ENCODE measurements at regions not wholly inside any gene's neighbourhood (a gene's known extent, or its start where the extent isn't known, plus 50 kb on each side); places are given as distances from the start of the nearest gene placed in this dataset.

DNA sequence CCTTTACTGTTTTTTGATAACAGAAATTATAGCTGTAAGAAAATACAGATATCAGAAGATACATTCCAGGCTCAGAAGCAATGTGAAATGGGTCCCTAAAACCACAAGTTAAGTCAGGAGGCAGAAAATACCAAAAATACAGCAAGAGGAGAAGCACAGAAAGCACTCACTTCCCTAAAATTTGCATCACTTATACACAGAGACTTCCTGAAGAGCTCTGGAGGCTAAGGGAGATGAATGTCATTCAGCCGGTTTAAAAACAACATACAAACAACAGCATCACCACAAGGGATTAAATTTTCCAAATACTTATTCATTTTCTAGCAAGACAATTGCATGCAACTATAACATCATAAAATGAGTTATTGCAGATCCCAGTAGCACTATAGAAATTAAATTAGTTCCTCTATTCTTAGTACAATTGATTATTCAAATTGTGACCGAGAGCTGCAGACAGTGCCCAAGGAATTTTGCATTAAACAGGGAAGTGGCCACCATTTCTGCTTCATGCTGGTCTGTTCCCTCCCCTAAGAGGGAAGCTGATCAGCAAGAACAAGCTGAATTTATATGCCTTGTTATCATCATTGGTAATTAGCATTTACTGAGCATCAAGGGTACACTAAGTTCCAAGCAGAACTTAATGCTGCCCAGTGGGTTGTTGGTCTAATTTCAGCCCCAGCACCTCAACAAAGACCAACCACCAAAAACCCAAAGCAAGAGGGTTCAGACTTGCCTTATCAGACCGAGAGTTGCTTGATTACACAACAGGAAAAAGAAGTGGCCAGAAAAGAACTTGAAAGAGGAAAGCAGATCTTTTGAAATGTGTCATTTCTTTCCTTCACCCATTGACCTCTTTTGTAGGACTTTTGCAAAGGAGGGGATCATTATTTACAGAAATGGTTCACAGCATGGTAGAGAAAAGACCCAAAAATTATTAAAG is 140.7 kb downstream of the KCTD12 start:
- peak; percentile 5 for DNase-seq

GRCh38 chr13:76741624-76742023 is 144.6 kb downstream of the KCTD12 start:
- DNase-seq, result no peak

DNA sequence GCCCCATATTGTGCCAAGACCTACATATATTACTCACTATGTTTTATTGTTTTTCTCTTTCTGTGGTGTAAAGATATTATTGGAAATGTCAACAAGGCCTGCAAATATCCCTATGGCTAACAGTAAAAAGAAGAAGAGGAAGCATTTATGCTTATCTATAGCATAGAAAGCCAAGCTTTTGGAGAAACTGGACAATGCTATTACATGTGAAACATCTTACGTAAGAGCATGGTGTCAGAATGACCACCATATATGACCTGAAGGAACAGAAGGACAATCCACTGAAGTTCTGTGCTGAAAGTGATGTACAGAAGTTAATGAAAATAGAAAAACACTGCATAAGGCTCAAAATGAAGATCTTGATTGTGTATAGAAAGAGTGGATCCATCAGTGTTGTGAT is 145.2 kb downstream of the KCTD12 start:
- DNase-seq, result no peak

DNA sequence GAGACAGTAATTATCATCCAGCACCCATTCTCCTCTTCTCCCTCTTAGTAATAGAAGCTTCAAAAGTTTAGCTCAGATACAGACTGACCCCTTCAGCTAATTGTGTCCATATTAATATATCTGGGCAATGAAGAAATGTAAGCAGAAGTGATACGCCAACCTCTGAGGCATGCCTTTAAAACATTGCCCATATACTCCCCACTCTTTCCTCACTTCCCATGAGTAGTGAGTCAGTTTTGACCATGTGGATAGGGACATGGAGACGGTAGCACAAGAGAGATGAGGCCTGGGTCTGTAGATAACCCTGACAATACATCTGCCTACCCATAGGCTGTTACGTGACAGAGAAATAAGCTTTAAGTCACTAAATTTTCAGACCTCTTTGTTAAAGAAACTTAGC is 147.6 kb downstream of the KCTD12 start:
- DNase-seq, result no peak

DNA sequence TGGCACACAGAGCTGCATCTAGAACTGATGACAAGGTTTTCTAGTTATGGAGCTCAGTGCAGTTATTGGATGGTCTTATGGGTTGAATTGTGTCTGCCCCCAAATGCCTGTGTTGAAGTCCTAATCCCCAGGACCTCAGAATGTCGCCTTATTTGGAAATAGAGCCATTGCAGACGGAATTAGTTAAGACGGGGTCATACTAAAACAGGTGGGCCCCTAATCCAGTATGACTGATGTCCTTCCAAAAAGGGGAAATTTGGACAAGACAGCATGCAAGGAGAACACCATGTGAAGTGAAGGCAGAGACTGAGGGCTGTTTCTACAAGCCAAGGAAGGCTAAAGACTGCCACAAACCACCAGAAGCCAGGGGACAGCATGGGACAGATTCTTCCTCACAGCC is 148.7 kb downstream of the KCTD12 start:
- no peak for DNase-seq

DNA sequence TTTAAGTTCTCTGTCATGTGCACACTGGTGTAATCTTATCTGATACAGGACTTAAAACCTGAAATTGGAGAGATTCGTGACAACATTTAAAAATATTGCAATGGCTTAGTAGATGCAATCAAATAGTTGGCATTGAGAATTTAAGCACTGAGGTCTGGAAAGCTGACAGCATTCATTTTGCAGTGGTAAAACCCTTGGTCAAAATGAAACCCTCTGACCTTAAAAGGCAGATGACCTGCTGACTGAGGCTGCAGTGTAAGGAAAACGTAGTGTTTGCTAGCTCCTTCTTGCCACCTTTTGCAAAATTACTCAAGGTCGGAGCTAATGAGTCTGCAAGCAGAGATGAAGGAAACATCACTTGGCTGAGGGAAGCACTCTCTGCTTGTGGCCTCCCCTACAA is 150.6 kb downstream of the KCTD12 start:
- no peak for DNase-seq

DNA sequence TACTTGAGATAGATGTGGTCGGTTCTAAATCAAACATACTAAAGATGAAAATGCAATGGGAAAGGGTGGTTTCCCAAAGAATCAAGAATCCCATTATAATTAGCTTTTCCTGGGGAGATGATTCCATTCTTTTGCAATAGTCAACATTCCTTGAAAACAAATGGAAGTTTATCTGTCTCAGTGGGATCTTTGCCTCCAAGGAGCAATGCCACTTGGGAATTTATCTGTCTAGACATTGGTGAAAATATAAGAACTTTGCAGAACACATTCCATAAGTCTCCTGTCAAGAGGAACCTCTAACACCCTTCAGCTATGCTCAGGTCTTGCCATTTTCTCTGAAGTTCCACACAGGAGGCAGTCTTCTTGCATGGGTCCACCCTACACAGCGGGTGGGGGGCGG is 152.5 kb downstream of the KCTD12 start:
- no peak for DNase-seq

GRCh38 chr13:76732367-76732766 is 153.8 kb downstream of the KCTD12 start:
- DNase-seq, result no peak

DNA sequence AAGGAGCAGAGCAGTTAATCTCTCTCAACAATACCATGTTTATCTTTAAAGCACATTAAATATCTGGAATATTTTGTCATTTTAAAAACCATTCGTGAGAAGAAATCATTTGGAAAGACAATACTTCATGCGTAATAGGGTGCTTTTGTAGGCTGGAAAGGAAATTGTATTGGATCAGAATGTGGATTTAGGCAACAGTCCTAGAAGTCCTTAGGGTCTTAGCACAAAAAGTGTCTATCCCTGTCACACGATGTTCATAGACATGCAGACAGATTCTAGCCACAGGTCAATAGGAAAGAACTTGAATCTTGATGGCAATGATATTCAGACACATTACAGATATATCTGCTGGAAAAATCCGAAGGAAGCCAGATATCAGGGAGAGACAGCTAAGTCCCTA is 156.0 kb downstream of the KCTD12 start:
- no peak for DNase-seq

- no peak for DNase-seq
These were observed 156.5 kb downstream of the KCTD12 start for GRCh38 chr13:76729691-76730090.

GRCh38 chr13:76725896-76726295 is 160.3 kb downstream of the KCTD12 start:
- no peak for DNase-seq

- no peak for DNase-seq
These were observed 161.0 kb downstream of the KCTD12 start for GRCh38 chr13:76725211-76725610.

- no peak for DNase-seq
These were observed 161.8 kb downstream of the KCTD12 start for GRCh38 chr13:76724421-76724820.

- no peak for DNase-seq
These were observed 162.5 kb downstream of the KCTD12 start for GRCh38 chr13:76723551-76724232.

DNA sequence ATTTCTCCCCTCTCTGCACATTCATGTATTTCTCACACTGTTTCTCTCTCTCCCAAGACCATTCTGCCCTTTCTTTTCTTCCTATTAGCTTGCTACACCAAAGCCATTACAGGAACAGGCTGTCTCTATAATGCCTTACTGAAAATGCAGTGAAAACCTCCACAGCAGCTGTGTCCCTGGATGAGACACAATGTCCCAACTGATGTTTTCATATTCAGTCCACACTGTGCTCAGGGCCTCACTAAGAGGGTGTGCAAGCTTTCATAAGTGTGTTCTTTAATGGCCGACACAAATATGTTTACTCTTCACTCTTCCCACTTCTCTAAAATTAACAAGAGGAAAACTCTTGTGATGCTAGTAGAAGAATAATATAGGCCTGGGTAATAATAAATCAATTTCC is 163.4 kb downstream of the KCTD12 start:
- DNase-seq, result no peak

DNA sequence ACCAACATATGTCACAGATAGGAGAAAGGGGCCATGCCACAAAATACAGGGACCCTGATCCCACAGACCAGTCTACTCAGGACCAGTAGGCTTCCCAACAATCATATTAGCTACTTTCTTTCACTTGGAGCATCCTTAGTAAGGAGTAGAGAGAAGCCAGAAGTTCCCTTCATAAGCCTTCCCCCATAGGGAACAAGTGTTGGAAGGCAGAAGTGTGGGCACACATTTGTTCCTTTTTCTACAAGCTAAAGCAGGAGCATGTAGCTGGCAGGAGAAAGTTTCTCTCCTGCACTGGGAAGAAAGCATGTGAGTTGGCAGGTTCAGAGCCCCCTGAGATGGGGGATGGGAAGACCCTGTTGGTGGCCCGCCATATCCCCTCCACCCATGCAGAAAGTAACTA is 165.4 kb downstream of the KCTD12 start:
- no peak for DNase-seq

GRCh38 chr13:76720416-76720815 is 165.8 kb downstream of the KCTD12 start:
- no peak for DNase-seq

DNA sequence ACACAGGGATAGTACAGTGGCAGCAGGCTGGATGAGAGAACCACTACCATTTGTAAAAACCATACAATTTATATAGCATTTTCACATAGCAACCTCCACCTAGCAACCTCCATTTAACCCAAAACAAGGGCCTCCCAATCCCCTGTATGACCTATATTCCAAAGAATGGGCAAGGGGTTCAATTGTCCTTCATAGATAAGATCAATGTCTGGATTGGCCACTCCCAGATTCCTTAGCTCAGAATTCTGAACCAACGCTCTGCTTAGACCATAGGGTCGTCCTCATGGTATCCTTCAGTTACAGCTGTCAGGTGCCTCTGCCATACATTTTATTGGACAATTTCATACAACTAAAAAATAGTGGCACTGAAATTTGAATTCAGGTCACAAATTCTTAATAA is 166.2 kb downstream of the KCTD12 start:
- DNase-seq, result no peak

DNA sequence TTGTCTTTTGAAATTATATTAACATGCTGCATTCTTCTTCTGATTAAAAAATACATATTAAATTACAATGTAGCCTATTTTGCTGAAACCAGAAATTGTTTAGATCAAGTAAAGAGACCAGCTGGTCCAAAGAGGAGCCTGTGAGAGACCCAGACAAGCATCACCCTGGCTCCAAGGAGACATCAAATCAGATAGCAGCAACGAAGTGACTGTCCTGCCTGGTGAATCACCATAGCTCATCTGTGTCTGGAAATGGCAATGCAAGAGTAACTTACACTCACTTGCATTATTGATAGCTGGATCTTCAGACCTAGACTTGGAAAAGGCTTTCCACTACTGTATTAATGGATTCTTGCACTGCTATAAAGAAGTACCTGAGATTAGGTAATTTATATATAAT is 169.1 kb downstream of the KCTD12 start:
- DNase-seq, result no peak

DNA sequence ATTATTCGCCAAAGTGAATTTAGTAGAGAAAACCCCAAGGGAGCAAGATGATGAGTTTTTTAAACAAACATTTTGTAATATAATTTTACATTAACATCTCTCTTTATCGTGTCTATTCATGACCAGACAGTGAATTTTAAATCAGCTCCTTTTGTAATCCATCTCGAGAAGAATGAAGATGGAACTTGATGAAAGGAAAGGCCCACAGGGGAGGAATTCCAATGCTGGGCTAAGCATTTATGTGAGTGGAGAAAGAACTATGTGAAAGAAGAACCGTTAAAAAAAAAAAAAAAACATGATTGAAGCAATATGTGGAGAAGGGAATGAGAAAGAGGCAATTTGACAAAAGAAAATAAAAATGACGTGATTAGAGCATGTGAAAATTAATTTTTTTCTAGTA is 170.6 kb downstream of the KCTD12 start:
- no peak for DNase-seq

- no peak for DNase-seq
These were observed 171.1 kb downstream of the KCTD12 start for GRCh38 chr13:76715075-76715474.

DNA sequence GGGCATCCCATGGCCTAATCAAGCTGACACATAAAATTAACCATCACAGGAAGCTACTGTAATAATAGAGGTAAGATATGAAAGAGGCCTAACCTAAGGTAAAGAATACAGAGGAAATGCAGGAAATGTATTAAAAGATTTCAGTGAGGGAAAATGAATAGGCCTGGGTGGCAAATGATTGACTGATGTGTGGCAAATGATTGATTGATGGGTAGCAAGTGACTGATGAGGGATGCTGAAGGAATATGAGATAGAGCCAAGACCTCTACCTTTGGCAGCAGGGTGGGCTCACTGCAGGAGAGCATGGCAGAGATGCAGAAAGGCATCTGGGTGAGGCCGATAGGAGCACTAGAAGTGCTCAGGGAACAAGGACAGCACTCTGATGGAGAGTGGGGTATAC is 172.9 kb downstream of the KCTD12 start:
- no peak for DNase-seq

- no peak for DNase-seq
These were observed 174.5 kb downstream of the KCTD12 start for GRCh38 chr13:76711550-76712182.

GRCh38 chr13:76709851-76710250 is 176.4 kb downstream of the KCTD12 start:
- no peak for DNase-seq
